GM19467 (cell line): ENCODE measurements at regions not wholly inside any gene's neighbourhood (a gene's known extent, or its start where the extent isn't known, plus 50 kb on each side); places are given as distances from the start of the nearest gene placed in this dataset.
A peak's percentile ranks its signal among the peaks of the same experiment; 100 is the strongest.

Experiments used
- ATAC-seq: cut with Tn5 transposase; IDR thresholded peaks from one replicate; pipeline ENCODE4 v1.9.1; 2021; ENCODE audit warnings: mild to moderate bottlenecking, moderate library complexity; ENCODE audit not compliant: unreplicated experiment

DNA sequence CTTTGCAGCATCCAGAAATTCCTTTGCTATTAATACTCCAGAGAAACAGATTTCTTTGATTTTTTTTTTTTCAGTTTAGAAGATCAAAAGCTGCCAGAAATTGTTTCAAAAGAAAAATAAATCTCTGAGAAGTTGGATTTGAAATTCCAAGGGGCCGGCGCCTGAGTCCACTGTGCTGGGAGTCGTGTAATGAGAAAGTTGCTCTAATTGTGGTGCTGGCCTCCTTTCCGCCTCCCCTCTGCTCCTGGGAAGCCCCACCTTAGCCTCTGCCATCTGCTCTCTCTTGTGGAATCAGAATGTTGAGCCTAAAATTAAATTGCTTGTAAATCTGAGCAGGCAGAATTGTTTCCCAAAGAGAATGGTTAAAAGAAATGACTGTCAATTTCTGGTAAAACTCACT, 93.3 kb downstream of the EMX2 start:
- ATAC-seq, result no peak

DNA sequence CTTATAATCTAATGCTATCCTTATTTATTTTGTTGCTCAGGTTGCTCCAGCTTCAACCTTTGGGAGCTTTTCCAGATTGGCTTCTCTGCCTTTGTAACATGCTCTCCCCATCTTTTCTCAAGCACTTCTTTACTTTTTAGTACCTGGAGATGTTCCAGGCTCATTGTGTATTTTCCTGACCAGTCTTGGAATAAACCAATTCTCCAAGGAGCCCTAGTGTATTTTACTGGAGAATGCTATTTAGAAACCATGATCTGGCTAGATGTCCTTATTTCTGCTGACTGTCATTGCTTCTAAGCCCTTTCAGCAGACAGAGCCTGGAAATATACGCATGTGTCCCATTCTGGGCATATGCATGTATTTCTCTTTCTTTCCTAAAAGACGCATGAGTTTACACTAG, 95.7 kb downstream of the EMX2 start:
- ATAC-seq, result no peak

DNA sequence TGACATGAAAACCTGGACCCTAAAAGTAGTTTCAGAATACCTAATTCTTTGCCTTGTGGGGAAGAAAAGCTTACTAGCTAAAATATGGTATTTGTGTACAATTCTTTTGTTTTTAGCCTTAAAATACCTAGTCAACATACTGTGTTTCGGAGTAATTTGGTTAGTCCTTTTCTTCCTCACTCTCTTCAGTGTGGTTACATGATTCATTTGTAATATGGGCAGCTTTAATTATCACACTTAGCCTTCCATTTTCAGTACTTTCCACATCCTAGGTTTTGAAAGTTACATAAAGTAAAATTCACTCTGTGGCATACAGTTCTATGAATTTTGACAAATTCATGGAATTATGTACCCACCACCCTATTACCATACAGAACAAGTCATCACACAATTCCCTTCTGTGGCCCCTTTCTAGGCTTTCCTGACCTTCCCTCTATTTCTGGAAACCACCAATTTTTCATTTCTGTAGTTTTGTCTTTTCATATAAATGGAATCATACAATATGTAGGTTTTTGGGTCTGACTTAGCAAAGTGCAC, 96.2 kb downstream of the EMX2 start:
- no peak for ATAC-seq

DNA sequence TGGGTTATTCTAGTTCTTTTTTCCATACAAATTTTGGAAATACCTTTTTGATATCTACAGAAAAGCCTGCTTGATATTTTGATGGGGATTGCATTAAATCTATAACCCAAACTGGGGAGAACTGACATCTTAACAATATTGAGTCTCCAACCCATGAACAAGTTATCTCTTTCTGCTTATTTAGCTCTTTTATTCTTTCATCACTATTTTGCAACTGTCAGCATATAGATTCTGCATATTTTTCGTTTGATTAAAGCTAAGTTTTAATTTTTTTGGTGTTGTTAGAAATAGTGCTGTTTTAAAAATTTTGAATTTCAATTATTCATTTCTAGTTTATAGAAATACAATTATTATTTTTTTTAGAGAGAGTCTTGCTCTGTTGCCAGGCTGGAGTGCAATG, 97.9 kb downstream of the EMX2 start:
- no peak for ATAC-seq

DNA sequence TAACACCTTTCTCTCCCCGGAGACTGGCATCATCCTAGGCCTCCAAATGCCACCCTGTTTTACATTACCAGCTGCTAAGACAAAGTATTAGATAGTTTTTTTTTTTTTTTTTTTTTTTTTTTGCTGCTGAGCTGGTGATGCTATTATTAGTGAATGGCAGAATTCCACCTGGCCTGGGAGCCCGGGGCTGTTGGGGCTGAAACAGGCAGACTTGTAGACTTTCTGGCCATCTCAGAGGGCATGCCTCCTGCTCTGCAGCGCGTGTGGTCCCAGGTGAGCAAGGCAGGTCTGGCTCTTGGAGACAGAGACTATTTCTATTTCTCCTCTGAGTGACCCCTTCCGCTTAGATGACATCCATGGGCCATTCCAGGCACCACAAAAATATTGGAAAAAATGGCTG, 104.2 kb downstream of the EMX2 start:
- no peak for ATAC-seq

DNA sequence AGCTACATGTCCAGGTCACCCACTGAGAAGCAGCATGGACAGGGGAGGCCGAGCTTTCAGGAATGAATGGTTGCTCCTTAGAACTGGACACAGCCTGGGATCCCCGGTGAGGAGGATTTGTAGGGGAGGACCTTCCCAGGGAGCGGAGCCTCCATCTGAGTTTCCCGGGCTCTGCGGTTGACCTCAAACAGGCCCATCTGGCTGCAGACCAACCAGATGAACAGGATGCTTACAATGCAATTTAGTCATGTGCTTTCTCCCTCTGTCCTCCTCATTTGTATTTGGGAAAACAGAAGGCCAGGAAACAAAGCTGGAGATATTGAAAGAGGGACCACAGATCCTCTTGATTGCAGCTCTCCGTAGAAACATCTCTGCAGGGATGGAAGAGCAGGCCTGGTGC, 104.8 kb downstream of the EMX2 start:
- no peak for ATAC-seq

DNA sequence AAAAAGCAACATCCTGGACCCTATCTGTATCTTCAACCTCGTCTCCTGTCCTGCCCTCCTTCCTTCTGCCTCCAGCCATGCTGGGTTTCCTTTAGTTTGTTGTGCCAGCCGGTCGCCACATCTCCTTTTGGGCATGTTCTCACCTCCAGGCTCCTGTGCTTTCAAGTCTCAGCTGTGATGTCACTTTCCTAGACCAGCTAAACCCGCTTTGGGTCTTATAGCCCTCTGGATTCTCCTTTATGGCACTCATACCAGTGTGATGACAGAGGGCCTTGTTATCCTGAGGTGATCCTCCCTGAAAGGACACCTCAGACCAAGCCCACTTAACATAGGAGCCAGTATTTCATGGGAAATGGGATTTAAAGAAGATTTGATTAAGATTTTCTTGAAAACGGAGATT, 108.6 kb downstream of the EMX2 start:
- ATAC-seq, result no peak

DNA sequence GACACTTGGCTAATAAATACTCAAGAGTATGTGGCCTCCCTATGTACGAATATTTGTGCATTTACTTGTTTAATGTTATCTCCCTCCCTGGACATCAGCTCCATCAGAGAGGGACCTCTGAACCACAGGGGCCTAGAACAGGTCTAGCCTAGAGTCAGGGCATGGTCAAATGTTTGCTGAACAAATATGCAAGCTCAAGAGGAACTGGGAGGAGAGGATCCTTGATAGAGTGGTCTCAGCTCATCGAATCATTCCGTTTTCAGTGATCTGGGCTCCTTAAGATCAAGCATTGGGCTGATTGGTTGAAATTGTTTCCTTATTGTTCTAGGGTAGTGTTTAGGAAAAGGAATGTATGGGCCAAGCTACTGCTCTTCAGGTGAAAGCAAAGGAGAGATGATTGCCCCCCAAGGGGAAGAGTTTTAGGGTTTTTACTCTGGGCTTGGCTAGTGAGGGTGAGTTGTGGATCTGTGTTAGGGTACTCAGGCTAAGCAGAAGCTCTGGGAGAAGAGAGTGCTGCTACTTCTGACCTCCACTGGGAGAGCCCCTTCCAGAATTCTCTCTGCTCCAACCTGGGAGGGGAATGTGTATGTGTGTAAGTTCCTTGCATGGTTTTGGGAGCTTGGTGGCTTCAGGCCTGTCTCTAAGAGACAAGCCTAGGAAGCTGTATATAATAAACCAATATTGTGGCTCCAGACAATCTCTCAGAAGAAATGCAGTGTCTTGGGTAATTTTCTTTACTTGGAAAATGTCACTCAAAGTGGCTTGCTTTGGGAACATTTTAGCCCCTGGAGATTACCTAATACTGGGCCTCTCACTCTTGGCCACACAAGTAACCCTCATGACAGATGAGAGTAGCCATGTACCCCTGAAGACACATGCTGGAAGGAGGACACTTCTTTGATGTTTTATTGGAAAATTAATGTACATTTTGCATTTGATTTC, 110.0 kb downstream of the EMX2 start:
- ATAC-seq, result peak; percentile 16

DNA sequence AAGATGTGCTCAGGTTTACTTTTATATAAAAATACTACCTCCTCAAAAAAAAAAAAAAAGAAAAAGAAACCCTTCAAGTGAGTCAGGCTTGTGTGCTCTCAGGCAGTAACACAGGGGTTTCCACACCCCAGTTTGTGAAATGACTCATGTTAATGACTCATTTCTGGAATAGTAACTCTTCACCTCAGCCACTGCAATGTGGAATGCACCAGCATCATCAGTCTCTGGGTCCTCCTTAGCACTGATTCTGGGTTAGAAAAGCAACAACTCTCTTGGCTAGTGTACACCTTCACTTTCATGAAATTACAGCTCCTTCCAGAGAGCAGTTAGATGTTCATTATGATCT, 110.6 kb downstream of the EMX2 start:
- peak; percentile 79 for ATAC-seq

DNA sequence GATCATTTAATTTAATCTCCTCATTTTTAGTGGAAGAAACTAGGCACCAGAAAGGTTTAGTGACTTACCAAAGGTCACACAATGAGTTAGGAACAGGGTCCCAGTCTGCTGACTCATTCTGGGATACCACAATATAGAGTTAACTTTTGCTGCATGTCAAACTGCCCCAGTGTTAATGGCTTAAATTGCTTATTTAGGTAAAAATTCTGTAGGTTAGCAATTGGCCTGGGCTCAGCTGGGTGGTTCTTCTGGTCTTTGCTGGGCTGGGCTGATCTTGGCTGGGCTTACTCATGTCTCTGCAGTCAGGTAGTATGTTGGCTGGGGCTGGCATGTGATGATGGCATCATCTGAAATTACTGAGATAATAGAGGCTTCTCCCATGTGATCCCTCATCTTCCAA, 111.6 kb downstream of the EMX2 start:
- ATAC-seq, result no peak

DNA sequence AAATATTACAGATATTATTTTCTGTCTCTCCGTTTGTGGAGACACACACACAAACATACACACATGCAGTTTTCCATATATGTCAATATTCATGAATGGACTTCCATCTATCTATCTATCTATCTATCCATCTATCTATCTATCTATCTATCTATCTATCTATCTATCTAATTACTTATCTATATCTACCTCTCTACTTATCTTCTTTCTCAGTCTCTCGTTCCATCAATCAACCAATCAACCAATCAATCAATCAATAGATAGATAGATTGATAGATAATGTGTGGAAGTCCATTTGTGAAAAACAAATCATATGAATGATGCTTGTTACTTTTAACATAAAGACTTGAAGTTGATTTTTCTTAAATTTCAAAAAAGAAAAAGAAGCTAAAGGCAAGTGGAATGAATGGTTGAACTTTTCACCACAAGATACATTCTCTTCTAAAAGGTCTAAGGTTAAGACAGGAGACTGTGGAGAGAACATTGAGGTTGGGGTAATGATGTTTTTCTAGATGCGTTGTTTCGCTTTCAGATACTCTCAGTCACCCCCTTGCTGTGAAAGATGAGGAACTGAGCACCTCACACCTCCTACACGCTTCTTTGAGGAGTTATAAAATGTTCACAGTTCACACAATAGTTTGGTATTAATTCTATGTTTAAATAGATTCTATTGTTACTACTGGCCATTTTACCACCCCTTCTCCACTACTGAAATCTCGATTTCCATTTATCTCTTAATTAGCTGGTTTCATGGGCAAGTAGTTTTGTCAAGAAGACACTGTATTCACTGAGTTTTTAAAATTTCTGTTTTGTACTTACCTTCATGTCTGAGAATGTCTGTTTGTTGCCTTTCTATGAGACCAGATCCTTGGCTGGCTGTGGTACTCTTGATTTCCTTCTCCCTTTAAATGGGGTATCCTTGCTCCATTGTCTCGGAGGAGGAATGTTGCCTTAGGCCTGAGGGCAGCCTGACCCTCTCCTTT, 114.1 kb downstream of the EMX2 start:
- peak; percentile 85 for ATAC-seq

DNA sequence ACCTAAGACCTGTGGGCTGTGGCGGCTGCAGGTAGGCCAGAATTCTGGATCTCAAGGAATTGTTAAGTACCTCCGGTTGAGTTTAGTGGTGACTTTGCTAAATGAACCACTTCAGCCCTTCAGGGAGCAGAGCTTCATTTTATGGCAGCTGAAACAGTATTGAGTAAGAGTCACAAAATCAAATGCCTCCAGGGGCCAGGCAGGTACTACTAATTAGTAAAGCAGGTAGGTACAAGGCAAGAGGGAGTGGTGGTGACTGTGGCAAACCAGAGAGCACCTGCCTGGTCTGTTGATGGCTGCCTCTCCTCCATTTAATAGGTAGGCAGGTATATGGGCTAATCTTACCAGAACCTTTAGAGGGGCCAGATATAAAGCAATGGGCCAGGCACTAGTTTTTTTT, 118.8 kb downstream of the EMX2 start:
- ATAC-seq, result no peak

DNA sequence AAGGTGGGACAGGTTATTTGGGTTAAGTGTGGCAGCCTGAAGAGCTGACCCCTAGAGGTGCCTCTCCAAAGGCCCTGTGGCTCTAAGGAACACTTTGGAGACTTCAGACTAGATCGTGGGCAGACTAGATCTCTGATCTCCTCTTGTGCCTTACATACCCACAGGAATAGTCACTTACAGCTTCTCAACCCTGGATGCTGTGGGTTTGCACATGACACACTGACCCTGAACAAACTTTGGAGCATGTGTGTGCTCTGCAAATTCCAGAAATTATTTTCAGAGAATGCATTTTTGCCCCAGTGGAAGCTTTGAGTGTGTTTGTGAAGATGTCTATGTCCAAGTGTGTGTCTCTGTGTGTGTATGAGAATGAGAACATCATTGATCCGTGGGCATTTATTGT, 119.6 kb downstream of the EMX2 start:
- ATAC-seq, result no peak

DNA sequence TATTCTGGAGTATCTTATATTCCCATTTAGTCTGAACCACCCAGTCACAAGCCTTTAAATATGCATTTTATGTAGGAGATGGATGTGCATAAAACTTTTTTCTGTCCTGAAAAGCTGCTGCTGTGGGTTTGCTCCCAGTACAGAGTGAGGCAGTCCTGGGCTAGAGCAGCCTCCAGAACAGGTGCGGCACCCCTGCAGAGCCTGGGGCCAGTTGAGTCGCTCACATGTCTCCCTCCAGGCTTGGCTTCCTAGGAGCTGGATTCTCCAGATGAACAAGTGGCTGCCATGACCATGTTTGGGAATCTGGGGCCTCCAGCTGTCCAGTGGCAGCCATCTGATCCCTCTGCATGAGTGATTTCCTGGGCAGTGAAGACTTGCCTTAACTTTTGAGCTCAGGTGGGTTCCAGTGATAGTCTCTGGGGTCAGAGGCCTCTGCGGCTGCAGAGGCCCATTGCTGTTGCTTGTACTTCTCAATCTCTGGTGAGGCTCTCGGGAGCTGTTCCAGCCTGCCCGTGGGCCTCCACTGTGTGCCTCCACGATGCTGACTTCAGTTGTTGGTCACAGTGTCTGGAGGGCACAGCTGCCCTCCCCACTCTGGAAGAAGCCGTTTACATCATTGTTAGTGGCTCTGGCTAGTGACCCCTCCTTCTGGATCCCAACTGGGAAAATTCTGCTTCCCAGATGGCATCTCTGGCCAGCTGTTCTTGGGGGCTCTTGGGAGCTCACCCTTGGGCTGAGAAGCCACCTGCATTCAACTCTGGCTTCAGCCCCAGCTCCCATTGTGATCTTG, 120.4 kb downstream of the EMX2 start:
- ATAC-seq, result no peak

DNA sequence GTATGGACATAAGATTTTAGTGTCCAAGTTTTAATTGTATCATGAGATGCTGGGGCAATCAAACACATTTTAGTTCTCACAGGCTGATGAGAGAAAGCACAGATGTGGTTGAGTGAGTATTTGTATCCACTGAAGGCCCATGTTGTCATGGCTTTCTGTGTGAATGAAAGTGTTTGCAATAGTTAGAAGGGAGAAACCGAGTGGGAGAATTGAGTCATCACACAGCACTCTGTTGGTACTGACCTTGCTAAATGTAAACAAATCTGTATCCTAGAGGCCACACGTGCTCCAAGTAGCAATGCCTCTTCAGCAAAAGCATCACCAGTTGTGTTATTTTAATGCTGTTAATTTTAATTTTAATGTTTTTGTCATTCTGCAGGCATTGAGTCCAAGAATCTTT, 121.2 kb downstream of the EMX2 start:
- ATAC-seq, result peak; percentile 96

DNA sequence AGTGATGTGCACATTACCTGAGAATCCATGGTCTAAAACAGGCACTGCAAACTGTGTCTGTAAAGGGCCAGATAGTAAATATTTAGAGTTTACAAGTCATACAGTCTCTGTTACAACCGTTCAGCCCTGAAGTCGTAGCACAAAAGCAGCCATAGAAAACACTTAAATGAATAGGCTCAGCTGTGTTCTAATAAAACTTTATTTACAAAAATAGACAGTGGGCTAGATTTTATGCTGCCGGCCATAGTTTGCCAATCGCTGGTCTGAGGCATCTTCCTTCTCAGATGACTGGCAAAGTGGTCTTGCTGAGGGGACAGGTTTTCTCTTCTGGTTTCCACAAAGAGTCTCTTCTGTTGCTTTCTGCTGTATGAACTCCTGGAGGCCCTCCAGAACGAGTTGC, 121.7 kb downstream of the EMX2 start:
- ATAC-seq, result no peak

DNA sequence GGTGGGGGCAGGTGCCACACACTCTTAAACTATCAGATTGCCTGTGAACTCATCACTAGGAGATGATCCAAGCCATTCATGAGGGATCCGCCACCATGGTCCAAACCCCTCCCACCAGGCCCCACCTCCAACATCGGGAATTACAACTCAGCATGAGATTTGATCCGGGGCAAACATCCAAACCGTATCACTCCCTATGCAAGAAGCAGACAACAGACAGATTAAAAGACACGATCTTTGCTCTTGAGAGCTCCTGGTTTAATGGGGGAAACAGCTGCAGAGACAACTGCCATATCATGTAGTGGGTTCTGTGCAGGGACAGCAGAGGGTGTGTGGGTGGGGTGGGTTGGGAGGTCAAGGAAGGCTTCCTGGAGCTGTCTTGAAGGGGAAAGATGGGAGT, 123.6 kb downstream of the EMX2 start:
- no peak for ATAC-seq

DNA sequence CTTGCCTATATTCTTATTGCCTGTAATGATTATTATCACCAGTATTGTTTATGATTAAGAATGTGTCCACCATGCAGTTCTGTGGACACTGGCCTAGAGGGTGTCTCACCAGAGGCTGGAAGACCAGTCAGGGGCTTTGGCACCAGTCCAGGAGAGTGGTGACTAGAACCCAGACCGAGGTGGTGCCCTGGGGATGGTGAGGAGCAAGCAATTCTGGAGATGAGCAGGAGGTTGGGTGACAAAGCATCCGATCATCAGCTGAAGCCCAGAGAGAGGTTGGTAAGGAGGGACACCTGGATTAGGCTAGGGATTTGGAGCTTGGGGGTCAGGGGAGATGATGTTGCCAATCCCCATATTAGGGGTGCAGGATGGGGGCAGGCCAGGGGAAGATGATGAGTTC, 124.4 kb downstream of the EMX2 start:
- no peak for ATAC-seq

DNA sequence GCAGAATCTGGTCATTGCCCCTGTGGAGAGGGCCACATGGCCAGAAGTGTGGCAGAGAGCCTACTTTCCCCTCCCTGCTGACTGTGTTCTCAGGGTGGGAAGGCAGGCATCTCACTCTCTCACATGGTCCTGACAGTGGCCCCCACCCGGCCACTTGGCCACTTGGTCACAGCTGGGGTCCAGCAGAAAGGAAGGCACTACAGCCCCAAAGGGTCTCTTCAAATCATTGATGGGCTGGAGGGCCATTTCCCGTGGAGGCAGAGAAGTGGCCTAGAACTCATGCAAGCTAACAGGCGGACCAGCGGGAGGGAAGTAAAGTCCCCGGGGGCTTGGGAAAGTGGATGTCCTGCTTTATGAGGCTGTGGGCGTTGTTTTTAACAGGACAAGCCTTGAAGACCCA, 125.3 kb downstream of the EMX2 start:
- no peak for ATAC-seq

DNA sequence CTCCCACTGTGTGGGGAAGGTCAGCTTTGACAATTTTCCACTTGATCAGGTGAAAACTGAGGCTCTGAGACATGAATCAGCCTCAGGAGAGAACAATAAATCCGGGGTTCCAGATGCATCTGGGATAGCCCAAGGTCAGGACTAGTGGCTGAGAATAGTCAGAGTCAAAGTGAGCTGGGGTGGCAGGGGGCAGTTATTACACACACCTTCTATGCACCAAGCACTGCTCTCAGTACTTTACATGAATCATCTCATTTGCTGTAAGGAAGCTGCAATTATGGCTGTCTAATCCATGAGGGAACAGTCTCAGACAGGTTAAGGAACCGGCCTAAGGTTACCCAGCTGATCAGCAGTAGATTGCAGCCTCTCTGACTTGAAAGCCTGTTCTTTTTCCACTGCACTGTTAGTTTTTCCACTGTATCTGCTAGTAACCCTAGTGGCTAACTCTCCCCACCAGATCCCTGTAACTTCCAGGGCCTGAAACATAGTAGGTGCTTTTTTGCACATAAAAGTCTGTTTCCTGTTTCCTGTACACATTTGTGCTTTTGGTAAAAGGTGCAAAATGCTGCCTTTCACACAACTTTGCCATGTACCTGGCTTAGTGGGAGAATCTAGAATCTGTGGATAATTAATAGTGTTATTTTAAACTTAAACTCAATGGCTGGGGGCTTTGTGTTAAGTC, 125.9 kb downstream of the EMX2 start:
- ATAC-seq, result no peak
